ENCODE measurements at regions not wholly inside any gene's neighbourhood (a gene's known extent, or its start where the extent isn't known, plus 50 kb on each side); places are given as distances from the start of the nearest gene placed in this dataset.

DNA sequence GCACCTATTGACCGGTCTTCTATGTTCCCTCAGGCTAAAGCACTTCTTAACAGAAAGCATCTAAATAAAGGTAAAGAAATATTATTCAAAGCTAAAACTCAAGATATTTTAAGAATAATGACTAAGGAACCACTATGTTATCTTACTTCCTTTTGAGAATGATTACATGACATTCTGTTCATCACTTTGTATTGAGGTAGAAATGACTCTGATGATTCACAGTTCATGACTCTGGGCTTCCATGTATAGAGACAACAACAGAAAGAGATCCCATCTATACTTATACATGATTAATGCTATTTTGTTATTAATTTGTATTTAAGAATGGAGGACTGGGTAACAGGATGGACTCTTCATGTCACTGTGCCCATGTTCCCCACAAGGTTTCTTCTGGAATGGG is 218.3 kb upstream of the OR4E1 start:
- Histone ChIP-seq H3K36me3 (ENCODE audit: control insufficient read depth, insufficient read depth, low read length) (no peaks in the 10 kb centered on the region), H3K9me3 (ENCODE audit: control insufficient read depth, insufficient read depth, low read depth, low read length) (no peaks in the 10 kb centered on the region), H3K27me3 (ENCODE audit: control insufficient read depth, insufficient read depth, low read length) (no peaks in the 10 kb centered on the region), H3K9ac (ENCODE audit: low read length) (no peak overlapping the region), H3K4me3 (ENCODE audit: low read depth, low read length) (no peak overlapping the region), H3K27ac (ENCODE audit: low read depth, low read length) (no peak overlapping the region), H3K4me1 (ENCODE audit: control insufficient read depth, insufficient read depth, low read length) (no peaks in the 10 kb centered on the region)

DNA sequence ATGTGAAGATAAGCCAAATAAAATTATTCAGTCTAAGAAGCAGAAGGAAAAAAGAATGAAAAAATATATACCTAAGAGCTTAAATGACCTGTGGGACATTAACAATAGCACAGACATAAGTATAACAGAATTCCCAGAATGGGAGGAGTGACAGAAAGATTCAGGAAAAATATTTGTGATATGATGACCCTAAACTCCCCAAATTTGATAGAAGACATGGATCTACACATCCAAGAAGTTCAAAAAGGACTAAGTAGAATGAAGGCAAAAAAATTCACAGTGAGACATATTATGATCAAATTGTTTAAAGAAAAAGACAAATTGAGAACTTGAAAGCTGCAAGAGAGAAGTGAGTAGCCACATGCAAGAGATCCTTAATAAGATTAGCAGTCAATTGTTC is 211.4 kb upstream of the OR4E1 start:
- H3K9ac ChIP-seq (ENCODE audit: low read length): no peak overlapping the region
- no peak overlapping the region for H3K4me3 ChIP-seq (ENCODE audit: low read depth, low read length)
- H3K4me1 ChIP-seq (ENCODE audit: control insufficient read depth, insufficient read depth, low read length): no peaks in the 10 kb centered on the region
- peaks cover 4% of the 10 kb centered on the region; the same call in 1 of the 2 replicates for H3K27me3 ChIP-seq (ENCODE audit: control insufficient read depth, insufficient read depth, low read length)
- H3K27ac ChIP-seq (ENCODE audit: low read depth, low read length): no peak overlapping the region
- no peaks in the 10 kb centered on the region for H3K36me3 ChIP-seq (ENCODE audit: control insufficient read depth, insufficient read depth, low read length)
- H3K9me3 ChIP-seq (ENCODE audit: control insufficient read depth, insufficient read depth, low read depth, low read length): no peaks in the 10 kb centered on the region

DNA sequence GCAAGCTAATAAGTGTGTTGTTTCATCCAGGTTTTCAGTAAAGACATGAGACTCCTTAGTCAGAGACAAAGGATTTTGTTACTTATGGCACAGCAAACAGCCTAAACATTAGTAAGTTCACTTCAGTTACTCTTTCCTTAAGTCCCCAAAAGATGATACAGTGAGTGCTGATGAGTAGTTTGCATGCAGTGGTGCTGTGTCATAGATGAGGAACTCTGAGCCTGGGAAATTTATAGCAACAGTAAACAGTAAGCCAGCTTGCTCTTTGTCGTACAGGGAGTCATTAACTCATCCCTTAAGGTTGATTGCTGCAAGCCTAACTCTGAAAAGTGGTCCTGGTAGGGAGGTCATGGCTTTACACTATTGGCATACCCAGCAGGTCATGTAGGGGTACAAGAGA is 208.6 kb upstream of the OR4E1 start:
- no peak overlapping the region for H3K9ac ChIP-seq (ENCODE audit: low read length)
- H3K9me3 ChIP-seq (ENCODE audit: control insufficient read depth, insufficient read depth, low read depth, low read length): no peaks in the 10 kb centered on the region
- H3K36me3 ChIP-seq (ENCODE audit: control insufficient read depth, insufficient read depth, low read length): no peaks in the 10 kb centered on the region
- H3K27ac ChIP-seq (ENCODE audit: low read depth, low read length): no peak overlapping the region
- H3K27me3 ChIP-seq (ENCODE audit: control insufficient read depth, insufficient read depth, low read length): peaks cover 4% of the 10 kb centered on the region; the same call in 1 of the 2 replicates
- H3K4me1 ChIP-seq (ENCODE audit: control insufficient read depth, insufficient read depth, low read length): no peaks in the 10 kb centered on the region
- H3K4me3 ChIP-seq (ENCODE audit: low read depth, low read length): no peak overlapping the region

DNA sequence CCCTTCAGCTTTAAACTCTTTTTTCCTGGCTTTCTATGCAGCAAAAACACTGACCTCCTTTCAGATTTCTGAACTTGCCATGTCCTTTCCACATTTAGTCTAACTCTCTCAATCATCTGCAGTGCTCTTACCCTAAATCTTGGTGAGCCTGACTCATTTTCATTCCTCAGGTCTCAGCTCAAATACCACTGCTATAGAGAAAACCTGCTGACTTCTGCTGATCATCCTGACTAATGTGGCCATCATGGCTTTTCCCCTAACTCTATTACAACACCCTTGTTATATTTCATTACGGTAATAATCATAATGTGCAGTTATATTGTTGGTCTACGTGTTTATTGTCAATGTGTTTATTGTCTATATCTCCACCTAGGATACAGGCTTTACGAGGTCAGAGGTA is 207.3 kb upstream of the OR4E1 start:
- Histone ChIP-seq H3K4me3 (ENCODE audit: low read depth, low read length) (no peak overlapping the region), H3K9ac (ENCODE audit: low read length) (no peak overlapping the region), H3K36me3 (ENCODE audit: control insufficient read depth, insufficient read depth, low read length) (no peaks in the 10 kb centered on the region), H3K27me3 (ENCODE audit: control insufficient read depth, insufficient read depth, low read length) (peaks cover 7% of the 10 kb centered on the region), H3K9me3 (ENCODE audit: control insufficient read depth, insufficient read depth, low read depth, low read length) (no peaks in the 10 kb centered on the region), H3K4me1 (ENCODE audit: control insufficient read depth, insufficient read depth, low read length) (no peaks in the 10 kb centered on the region), H3K27ac (ENCODE audit: low read depth, low read length) (no peak overlapping the region)

- no peaks in the 10 kb centered on the region for H3K9me3 ChIP-seq (ENCODE audit: control insufficient read depth, insufficient read depth, low read depth, low read length)
- H3K27ac ChIP-seq (ENCODE audit: low read depth, low read length): no peak overlapping the region
- H3K27me3 ChIP-seq (ENCODE audit: control insufficient read depth, insufficient read depth, low read length): peaks cover 24% of the 10 kb centered on the region
- no peaks in the 10 kb centered on the region for H3K36me3 ChIP-seq (ENCODE audit: control insufficient read depth, insufficient read depth, low read length)
- no peak overlapping the region for H3K9ac ChIP-seq (ENCODE audit: low read length)
- no peak overlapping the region for H3K4me3 ChIP-seq (ENCODE audit: low read depth, low read length)
- no peaks in the 10 kb centered on the region for H3K4me1 ChIP-seq (ENCODE audit: control insufficient read depth, insufficient read depth, low read length)
Observed at GRCh38 chr14:21875791-21876190, 202.2 kb upstream of the OR4E1 start.

DNA sequence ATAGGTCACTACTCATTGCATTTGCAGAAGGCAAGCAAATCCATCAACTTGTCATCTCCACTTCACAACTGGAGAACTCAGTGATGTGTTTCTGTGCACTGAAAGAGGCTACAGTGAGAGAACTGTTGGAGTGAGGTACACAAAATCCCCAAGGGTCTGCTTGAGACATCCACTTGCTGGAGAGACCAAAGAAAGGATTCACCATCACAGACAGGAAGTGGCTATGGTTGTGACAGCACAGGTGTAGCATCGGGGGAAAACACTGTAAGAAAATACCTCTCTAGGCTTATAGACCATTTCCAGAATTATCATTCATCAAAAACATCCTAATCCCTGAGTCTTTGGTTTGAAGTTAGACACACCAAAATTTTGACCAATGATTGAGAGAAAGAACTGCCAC is 201.3 kb upstream of the OR4E1 start:
- Histone ChIP-seq H3K36me3 (ENCODE audit: control insufficient read depth, insufficient read depth, low read length) (no peaks in the 10 kb centered on the region), H3K9me3 (ENCODE audit: control insufficient read depth, insufficient read depth, low read depth, low read length) (no peaks in the 10 kb centered on the region), H3K4me1 (ENCODE audit: control insufficient read depth, insufficient read depth, low read length) (no peaks in the 10 kb centered on the region), H3K27me3 (ENCODE audit: control insufficient read depth, insufficient read depth, low read length) (peaks cover 24% of the 10 kb centered on the region), H3K9ac (ENCODE audit: low read length) (no peak overlapping the region), H3K4me3 (ENCODE audit: low read depth, low read length) (no peak overlapping the region), H3K27ac (ENCODE audit: low read depth, low read length) (no peak overlapping the region)

- Histone ChIP-seq H3K4me3 (ENCODE audit: low read depth, low read length) (no peak overlapping the region), H3K27me3 (ENCODE audit: control insufficient read depth, insufficient read depth, low read length) (peaks cover 24% of the 10 kb centered on the region), H3K27ac (ENCODE audit: low read depth, low read length) (no peak overlapping the region), H3K36me3 (ENCODE audit: control insufficient read depth, insufficient read depth, low read length) (no peaks in the 10 kb centered on the region), H3K9ac (ENCODE audit: low read length) (no peak overlapping the region), H3K9me3 (ENCODE audit: control insufficient read depth, insufficient read depth, low read depth, low read length) (no peaks in the 10 kb centered on the region), H3K4me1 (ENCODE audit: control insufficient read depth, insufficient read depth, low read length) (no peaks in the 10 kb centered on the region)
Observed at GRCh38 chr14:21874167-21874566, 200.5 kb upstream of the OR4E1 start.

DNA sequence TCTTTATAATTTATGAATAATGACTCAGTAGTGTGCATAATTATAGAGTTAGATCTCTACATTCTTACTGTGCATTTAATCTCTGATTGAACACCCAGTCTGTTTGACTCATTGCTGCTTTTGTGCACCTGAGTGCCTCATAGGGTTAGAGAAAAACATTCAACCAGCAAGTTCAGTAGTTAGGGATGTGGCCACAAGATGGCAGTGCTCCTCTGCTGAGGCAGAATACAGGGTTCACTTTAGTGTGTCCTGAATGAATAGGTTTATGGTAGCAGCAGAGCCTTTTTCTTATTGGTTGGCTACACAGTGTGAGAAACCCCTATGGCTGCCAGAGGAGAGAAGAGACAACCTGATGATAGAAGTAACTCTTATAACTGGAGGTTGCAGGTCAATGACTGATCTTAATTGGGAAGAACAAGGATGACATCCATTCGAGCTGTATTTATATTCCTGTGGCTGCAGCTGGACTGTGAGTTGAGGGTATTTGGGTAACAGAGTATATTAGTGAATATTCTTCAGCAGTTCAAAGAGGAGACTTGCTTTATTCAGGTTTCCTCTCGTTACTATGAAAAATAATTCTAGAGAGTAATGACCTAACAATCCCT is 194.9 kb upstream of the OR4E1 start:
- Histone ChIP-seq H3K27me3 (ENCODE audit: control insufficient read depth, insufficient read depth, low read length) (peaks cover 8% of the 10 kb centered on the region; the same call in 1 of the 2 replicates), H3K4me3 (ENCODE audit: low read depth, low read length) (no peak overlapping the region), H3K4me1 (ENCODE audit: control insufficient read depth, insufficient read depth, low read length) (no peaks in the 10 kb centered on the region), H3K36me3 (ENCODE audit: control insufficient read depth, insufficient read depth, low read length) (no peaks in the 10 kb centered on the region), H3K27ac (ENCODE audit: low read depth, low read length) (no peak overlapping the region), H3K9me3 (ENCODE audit: control insufficient read depth, insufficient read depth, low read depth, low read length) (no peaks in the 10 kb centered on the region), H3K9ac (ENCODE audit: low read length) (no peak overlapping the region)

- H3K4me1 ChIP-seq (ENCODE audit: control insufficient read depth, insufficient read depth, low read length): no peaks in the 10 kb centered on the region
- no peak overlapping the region for H3K9ac ChIP-seq (ENCODE audit: low read length)
- H3K27ac ChIP-seq (ENCODE audit: low read depth, low read length): no peak overlapping the region
- H3K36me3 ChIP-seq (ENCODE audit: control insufficient read depth, insufficient read depth, low read length): no peaks in the 10 kb centered on the region
- peaks cover 3% of the 10 kb centered on the region; the same call in 1 of the 2 replicates for H3K27me3 ChIP-seq (ENCODE audit: control insufficient read depth, insufficient read depth, low read length)
- H3K4me3 ChIP-seq (ENCODE audit: low read depth, low read length): no peak overlapping the region
- no peaks in the 10 kb centered on the region for H3K9me3 ChIP-seq (ENCODE audit: control insufficient read depth, insufficient read depth, low read depth, low read length)
Observed at GRCh38 chr14:21867541-21867940, 193.9 kb upstream of the OR4E1 start.

- Histone ChIP-seq H3K9me3 (ENCODE audit: control insufficient read depth, insufficient read depth, low read depth, low read length) (no peaks in the 10 kb centered on the region), H3K27ac (ENCODE audit: low read depth, low read length) (no peak overlapping the region), H3K9ac (ENCODE audit: low read length) (no peak overlapping the region), H3K36me3 (ENCODE audit: control insufficient read depth, insufficient read depth, low read length) (no peaks in the 10 kb centered on the region), H3K4me1 (ENCODE audit: control insufficient read depth, insufficient read depth, low read length) (no peaks in the 10 kb centered on the region), H3K27me3 (ENCODE audit: control insufficient read depth, insufficient read depth, low read length) (peaks cover 7% of the 10 kb centered on the region; the same call in 1 of the 2 replicates), H3K4me3 (ENCODE audit: low read depth, low read length) (no peak overlapping the region)
Observed at GRCh38 chr14:21866479-21866878, 192.9 kb upstream of the OR4E1 start.

- no peaks in the 10 kb centered on the region for H3K9me3 ChIP-seq (ENCODE audit: control insufficient read depth, insufficient read depth, low read depth, low read length)
- H3K9ac ChIP-seq (ENCODE audit: low read length): no peak overlapping the region
- peaks cover 8% of the 10 kb centered on the region; the same call in 1 of the 2 replicates for H3K27me3 ChIP-seq (ENCODE audit: control insufficient read depth, insufficient read depth, low read length)
- H3K4me1 ChIP-seq (ENCODE audit: control insufficient read depth, insufficient read depth, low read length): no peaks in the 10 kb centered on the region
- no peaks in the 10 kb centered on the region for H3K36me3 ChIP-seq (ENCODE audit: control insufficient read depth, insufficient read depth, low read length)
- H3K4me3 ChIP-seq (ENCODE audit: low read depth, low read length): no peak overlapping the region
- no peak overlapping the region for H3K27ac ChIP-seq (ENCODE audit: low read depth, low read length)
Observed at GRCh38 chr14:21863289-21863688, 189.7 kb upstream of the OR4E1 start.

- peaks cover 19% of the 10 kb centered on the region for H3K27me3 ChIP-seq (ENCODE audit: control insufficient read depth, insufficient read depth, low read length)
- no peaks in the 10 kb centered on the region for H3K9me3 ChIP-seq (ENCODE audit: control insufficient read depth, insufficient read depth, low read depth, low read length)
- H3K27ac ChIP-seq (ENCODE audit: low read depth, low read length): no peak overlapping the region
- no peaks in the 10 kb centered on the region for H3K36me3 ChIP-seq (ENCODE audit: control insufficient read depth, insufficient read depth, low read length)
- no peak overlapping the region for H3K9ac ChIP-seq (ENCODE audit: low read length)
- no peak overlapping the region for H3K4me3 ChIP-seq (ENCODE audit: low read depth, low read length)
- H3K4me1 ChIP-seq (ENCODE audit: control insufficient read depth, insufficient read depth, low read length): no peaks in the 10 kb centered on the region
Observed at GRCh38 chr14:21861153-21861552, 187.5 kb upstream of the OR4E1 start.

Measured in HUES6 (cell line).